ENCODE measurements at regions not wholly inside any gene's neighbourhood (a gene's known extent, or its start where the extent isn't known, plus 50 kb on each side); places are given as distances from the start of the nearest gene placed in this dataset.
"Not testable (repeated sequence)": the region's sequence is repeated elsewhere in the genome, so short reads cannot be mapped to it uniquely, and the experiment has no call there.

DNA sequence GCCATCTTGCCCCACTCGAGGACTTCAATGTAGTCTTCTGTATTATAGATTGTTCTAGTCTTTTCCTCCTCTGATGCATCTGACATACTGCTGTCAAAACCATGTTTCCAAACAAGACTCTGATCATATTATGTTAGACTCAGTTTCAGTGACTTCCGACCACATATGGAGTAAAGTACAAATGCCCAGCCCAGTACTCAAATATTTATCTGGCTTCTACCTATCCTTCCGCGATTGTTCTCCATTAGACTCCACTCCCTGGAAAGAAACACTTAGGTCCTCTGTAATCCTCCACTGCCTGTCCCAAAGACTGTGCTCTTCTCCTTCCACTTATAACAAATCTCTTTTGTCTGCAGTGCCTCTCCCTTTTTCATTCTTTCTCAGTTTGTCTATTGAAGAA, 439.5 kb downstream of the EFNB2 start:
- no peak for DNase-seq (ENCODE audit: low read depth)

DNA sequence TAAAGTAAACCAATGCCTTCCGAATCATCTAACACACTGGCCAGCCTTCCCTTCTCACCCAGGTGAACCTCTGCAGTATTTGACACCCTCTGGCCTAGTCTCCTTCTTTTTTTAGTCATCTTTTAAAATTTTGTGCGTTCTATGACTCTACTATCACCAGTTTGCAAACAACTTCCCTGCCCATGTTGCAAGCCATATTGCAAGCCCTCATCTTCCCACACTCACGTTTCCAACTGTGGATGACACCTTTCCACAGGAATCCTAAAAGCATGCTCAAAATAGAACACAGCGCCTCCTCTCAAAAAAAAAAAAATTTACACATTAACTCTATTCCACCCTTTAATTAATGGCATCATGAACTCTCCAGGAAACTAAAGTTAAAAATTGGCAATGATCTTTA, 440.1 kb downstream of the EFNB2 start:
- DNase-seq (ENCODE audit: low read depth), result no peak

GRCh38 chr13:106090001-106090400, 445.5 kb downstream of the EFNB2 start:
- DNase-seq (ENCODE audit: low read depth), result no peak

GRCh38 chr13:106089261-106089980, 446.0 kb downstream of the EFNB2 start:
- no peak for DNase-seq (ENCODE audit: low read depth)

DNA sequence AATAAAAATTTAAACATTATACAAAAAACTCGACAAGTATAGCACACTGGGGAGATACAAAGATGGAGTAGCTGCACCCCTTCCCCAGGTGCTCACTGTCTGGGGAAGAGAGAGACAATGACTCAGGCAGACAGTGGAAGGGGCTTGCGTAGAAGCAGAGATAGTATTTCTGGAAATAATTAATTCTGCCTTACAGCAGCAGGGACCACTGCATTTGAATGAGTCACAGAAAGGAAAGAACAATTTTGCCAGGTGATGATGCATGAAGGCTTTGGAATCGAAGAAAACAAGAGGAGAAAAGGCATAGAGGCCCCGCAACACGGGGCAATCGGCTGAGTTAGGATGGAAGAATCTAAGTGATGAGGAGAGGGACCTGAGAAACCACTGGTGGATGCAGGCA, 447.4 kb downstream of the EFNB2 start:
- DNase-seq (ENCODE audit: low read depth), result no peak

DNA sequence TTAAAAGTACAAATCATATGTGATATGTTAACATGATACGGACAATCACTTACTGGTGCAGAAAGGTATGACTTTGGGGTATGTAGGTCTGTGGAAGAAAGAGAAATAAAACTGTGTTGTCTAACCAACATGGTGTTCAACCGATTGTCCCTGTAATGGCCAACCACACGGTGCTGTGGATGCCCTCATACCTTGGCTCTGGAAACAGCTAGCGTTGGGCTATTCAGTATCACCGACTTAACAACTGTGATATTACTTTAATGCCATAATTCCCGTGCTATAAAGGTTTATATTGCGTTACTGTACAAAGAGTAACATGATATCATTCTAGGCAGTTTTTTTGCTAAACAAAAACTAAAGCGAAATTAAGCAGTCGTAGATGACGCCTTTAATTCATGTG, 448.3 kb downstream of the EFNB2 start:
- DNase-seq (ENCODE audit: low read depth), result no peak

- no peak for DNase-seq (ENCODE audit: low read depth)
These were observed 451.7 kb downstream of the EFNB2 start for GRCh38 chr13:106083620-106084350.

DNA sequence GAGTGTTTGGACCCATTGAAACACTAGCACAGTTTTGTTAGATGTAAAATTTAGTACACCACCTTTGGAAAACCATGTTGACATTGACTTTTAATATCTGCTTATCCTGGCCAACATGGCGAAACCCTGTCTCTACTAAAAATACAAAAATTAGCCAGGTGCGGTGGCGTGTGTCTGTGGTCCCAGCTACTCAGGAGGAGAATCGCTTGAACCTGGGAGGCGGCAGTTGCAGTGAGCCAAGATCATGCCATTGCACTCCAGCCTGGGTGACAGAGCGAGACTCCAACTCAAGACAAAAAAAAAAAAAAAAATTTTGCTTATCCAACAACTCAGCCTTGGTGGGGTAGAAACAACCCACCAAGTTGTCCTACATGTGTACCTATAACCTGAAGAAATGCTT, 454.2 kb downstream of the EFNB2 start:
- DNase-seq (ENCODE audit: low read depth), result not testable (repeated sequence)

DNA sequence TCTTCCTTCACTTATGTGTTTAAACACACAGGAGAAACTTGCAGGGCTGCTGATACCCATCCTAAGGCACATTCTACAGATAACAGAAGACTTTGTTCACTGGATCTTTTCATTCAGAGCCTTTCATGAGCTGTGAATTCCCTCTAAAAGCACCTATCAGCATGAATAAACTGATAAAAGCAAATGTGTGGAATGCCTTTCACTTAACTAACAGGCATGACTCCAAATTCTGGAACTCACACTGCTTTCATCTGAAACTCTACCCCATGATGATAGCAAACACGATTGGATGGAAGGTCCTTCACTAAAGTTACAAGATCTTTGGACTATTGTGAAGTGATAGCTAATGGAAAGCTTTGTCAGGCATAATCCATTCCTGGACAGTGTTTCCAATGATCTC, 457.3 kb downstream of the EFNB2 start:
- no peak for DNase-seq (ENCODE audit: low read depth)

DNA sequence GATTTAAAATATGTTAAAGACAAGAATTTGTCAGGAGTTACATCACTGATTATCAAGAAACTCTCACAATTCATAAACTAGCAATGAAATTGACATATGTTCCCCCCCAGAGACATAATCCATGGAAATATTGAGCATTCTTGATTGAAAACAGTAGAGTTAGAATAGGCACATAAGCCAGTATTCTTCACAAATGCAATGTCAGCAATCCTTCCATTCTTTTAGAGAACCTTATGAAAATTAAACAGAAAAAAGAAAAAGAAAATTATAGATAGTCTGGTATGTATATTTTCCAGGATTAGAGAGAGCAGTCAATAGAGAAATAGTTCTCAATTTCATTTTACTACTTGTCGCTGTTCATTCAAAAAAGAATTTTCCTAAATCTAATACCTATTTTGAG, 458.4 kb downstream of the EFNB2 start:
- no peak for DNase-seq (ENCODE audit: low read depth)

- DNase-seq (ENCODE audit: low read depth), result no peak
These were observed 463.4 kb downstream of the EFNB2 start for GRCh38 chr13:106072014-106072413.

- DNase-seq (ENCODE audit: low read depth), result no peak
These were observed 471.7 kb downstream of the EFNB2 start for GRCh38 chr13:106063591-106064313.

DNA sequence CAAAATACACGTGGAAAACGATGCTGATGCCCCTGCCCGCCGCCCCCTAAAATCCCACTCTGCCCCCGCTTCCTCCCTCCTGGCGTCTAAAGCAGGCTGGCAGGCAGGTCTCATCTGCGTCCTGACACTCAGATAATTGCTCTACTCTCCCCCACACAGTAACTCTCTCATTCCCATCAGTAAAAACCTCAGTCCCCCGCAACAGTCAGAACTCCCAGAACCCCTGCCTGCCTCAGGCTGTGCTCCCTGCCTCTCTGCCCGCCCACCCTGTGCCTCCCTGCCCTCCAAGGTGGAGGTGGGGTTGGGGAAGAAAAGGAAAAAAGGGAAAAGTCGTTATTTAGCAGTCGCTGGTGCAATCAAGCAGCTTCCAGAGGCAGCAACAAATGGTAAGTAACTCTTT, 473.7 kb downstream of the EFNB2 start:
- no peak for DNase-seq (ENCODE audit: low read depth)

DNA sequence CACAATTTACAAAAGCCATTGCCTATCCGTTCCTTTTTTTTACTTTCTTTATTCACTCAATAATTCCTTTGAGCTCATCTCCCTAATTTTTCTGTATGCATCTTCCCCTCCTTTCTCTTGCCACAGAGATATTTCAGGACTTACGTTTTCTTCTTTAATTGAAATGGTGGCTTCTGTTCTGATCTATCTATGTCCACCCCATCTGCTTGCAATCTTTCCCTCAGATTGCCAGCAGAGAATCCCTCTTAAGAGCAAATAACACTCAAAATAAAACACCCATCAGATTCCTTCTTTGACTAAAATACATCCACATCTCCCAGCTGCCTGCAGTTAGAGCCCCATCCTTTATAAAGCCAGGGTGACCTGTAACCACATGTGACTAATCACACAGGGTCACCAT, 478.6 kb downstream of the EFNB2 start:
- DNase-seq (ENCODE audit: low read depth), result no peak

DNA sequence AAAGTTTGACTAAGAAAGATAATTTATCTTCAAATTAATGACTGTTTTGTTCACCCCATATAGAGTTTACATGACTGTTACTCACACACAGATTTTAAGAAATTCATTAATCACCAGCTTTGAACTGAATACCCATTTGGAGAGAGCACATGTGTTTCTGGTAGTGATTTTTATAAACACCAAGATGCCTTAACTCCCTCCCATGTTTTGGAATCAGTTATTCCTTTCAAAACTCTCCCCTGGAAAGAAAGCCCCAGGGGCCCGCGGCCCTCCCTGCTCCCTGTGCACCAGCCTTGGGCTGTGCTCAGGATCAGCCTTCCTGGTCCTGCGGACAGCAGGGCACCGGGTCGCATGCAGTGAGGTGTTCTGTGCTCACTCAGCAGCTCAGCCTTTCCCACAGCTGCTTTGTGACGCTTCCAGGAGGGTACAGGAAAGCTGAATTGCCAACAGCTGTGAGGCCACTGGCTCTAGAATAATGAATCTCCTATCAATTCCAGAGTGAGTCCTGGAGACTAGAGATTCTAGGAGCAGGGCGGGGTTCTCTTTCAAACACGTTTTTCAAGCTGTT, 483.2 kb downstream of the EFNB2 start:
- no peak for DNase-seq (ENCODE audit: low read depth)

DNA sequence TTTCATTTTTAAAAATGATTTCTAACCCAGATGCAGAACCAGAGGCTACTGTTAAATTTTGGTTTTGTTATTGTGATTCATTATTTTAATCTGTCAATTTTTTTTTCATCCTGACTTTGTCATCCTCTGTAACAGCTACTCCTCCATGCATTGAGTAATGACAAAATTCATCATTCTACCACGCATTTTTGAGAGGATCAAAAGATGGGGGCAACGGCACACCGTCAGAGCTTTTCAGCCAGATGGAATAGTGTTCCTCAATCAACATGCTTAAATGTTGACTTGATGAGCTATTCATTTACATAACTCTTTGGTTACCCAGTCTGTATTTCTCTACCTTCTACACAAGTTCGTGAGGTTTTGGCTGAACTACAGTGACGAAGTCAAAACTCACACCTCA, 486.3 kb downstream of the EFNB2 start:
- no peak for DNase-seq (ENCODE audit: low read depth)

DNA sequence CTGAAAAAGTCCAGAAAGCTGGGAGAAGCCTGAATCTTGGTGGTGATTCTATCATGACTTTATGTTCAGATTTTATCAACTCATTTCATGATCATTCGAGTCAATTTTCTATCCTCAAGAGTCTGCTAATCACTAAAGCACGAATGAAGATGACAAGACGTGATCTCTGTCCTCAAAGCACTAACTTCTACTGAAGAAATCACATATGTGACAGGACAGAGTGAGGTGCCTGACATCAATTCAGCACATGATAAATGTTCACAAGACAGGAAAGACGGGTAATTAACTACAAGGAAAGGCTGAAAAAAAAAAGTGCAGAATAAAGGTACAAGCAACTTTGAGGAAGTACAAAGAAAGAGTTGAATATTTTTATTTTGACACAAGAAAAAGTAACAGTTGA, 487.1 kb downstream of the EFNB2 start:
- DNase-seq (ENCODE audit: low read depth), result no peak

DNA sequence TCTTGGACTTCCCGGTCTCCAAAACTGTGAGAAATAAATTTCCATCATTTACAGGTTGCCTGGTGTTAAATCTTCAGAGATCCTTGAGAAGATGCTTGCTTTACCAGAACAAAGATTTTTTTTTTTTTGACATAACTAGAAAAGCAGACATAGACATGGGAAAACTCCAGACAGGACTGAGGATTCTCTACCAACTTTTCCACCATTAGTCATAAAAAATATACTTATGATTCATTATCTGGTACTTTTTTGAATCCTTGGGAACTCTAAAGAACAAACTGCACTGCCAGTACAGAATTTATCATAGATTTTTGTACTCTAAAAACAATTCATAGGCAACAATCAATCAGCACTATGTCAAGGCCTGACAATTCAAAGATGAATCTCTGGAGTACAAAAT, 487.6 kb downstream of the EFNB2 start:
- no peak for DNase-seq (ENCODE audit: low read depth)

- no peak for DNase-seq (ENCODE audit: low read depth)
These were observed 492.4 kb downstream of the EFNB2 start for GRCh38 chr13:106042996-106043581.

- DNase-seq (ENCODE audit: low read depth), result no peak
These were observed 494.0 kb downstream of the EFNB2 start for GRCh38 chr13:106041445-106041844.

GRCh38 chr13:106038752-106039151, 496.7 kb downstream of the EFNB2 start:
- no peak for DNase-seq (ENCODE audit: low read depth)

DNA sequence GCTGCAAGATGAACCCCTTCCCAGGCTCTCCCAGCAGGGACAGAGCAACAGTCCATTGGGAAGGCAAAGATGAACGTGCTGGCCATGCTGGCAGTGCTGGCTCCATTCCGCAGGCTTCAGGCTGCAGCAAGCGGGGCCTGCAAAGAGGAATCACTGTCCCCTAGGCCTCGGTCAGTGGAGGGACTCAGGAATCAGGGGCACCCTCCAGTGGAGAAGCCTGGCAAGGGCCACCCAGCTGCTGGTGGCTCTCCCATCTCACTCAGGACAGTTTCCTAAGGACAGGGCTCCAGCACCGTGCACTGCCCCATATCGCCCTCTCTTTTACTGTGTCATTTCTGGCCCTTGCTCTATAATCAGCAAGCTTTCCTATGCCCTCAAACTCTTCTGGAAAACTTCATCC, 498.6 kb downstream of the EFNB2 start:
- no peak for DNase-seq (ENCODE audit: low read depth)
